DMS53 (cell line): ENCODE measurements at regions not wholly inside any gene's neighbourhood (a gene's known extent, or its start where the extent isn't known, plus 50 kb on each side); places are given as distances from the start of the nearest gene placed in this dataset.
"Not testable (repeated sequence)": the region's sequence is repeated elsewhere in the genome, so short reads cannot be mapped to it uniquely, and the experiment has no call there.

Experiments used
- DNase-seq: peaks from one replicate; lab custom pipeline; 2025; lab: John Stamatoyannopoulos, UW

DNA sequence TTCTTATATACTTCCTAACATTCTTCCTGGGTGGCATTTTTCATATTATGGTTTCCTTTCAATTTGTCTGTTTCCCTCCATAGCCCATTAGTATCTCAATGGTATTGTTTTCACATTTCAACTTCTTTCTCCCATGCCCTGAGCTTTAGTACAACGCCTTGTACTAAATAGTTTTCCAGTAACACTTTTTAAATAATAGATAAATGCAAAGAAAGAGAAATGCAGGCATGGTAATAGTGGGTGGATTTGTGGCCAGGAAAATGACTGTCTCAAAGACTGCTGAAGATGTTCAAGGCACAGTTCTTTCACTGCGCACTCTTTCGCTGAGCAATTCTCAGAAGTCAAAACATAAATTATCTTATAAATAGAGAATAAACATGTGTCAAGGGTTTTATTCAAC lies 145.1 kb downstream of the LCA5 start:
- DNase-seq = no peak

DNA sequence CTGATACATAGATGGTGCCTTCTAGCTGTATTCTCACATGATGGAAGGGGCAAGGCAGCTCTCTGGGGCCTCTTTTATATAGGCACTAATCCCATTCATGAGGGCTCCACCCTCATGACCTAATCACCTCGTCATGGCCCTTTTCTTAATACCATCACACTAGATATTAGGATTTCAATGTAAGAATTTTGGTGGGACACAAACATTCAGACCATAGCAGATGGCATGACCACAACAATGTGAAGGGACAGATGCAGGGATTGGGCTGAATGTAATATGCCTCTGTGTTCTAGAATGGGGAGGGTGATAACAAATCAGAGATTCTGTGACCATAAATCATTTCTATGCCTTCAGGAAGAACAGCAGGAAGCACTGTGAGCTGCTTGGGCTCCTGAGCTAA lies 145.8 kb downstream of the LCA5 start:
- no peak for DNase-seq

DNA sequence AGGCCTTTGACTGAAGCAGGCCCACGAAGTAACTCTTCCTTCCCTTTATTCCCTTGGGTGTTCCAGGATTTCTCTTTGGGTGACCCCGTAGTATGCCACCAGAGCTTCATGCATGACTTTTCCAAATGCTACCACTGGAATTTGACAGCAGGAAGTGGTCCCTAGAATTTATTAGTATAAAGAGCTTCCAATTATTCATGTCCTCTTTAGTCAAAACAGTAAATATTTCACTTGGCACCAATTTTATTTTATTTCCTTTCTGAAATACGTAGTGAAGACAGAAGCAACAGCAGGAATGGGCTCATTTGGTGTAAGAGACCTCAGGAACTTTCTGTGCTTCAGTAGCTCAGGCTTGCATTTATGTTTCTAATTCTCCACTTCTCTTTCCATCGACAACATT lies 151.3 kb downstream of the LCA5 start:
- DNase-seq = no peak

DNA sequence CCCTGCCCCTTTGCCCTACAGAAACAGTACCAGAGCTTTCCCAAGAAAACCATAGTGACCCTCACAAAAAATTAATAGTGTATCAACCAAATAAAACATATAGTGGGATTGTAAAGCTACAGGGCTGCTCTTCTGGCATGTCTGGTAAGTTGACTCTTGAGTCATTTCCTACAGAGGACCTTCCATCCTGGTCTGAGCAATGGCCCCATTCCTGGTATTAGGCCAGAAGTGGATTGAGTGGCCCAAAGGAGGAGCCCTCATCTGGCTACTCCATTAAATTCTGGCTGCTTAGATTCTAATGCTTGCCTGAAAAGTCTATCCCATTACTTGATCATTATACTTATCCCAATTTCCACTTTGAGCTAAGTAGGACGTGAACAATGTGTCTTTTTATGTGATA lies 150.9 kb upstream of the HMGN3 start:
- peak; percentile 41 for DNase-seq

DNA sequence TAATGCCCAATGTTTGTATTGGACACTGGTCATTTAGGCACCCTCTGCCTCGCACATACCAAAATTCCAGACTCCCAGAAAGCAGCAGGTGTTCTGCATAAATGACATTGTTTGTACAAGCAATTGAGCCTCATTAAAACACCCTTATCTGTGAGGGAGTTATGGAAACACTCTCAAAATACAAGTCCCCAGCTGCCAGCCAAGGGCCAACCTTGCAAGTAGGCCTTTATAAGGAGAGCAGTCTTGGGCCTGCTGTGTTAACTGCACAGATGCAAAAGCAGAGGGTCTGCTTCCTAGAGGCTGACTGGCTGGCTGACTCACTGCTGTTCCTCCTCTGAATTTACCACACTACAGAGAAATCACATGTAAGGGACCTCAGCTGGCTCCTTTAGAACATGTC lies 150.4 kb upstream of the HMGN3 start:
- peak; percentile 94 for DNase-seq

DNA sequence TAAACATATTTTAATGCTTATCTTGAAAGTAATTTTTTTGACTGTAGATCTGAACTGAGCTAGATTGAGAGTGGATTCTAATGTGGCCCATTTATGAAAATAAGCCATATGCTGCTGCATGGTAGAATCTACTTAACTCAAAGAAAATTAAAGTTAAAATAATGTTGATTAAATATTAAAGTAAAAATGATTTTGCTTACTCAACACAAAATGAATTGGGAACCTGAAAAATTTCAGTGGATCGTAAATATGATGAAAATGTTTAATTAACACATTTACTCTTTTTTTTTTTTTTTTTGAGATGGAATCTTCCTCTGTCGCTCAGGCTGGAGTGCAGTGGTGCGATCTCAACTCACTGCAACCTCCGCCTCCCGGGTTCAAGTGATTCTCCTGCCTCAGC lies 144.5 kb upstream of the HMGN3 start:
- no peak for DNase-seq

DNA sequence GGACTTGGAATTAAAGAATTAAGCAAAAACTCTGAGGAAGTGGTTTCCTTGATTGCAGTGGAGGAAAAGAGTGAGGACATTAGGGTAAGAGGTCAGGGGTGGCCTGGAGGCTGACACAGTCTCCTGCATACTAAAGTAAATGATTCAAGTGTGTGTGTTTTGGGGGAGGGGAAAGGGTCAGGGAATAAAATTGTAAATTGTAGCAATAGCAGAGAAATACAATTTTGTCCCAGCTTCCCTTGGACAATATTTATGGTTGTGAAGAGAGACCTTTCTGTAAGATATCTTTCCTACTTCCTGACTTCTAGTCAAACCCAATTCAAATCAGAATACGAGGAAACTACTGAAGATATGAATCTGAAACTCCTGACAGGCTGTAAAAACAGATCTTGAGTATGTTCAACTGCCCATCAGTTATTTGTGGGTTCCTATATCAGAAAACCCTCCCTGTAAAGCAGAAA lies 143.4 kb upstream of the HMGN3 start:
- DNase-seq = peak; percentile 57

- DNase-seq = no peak
Observed at GRCh38 chr6:79377047-79377446, 142.6 kb upstream of the HMGN3 start.

- no peak for DNase-seq
Observed at GRCh38 chr6:79375635-79376337, 141.3 kb upstream of the HMGN3 start.

- DNase-seq = no peak
Observed at GRCh38 chr6:79374308-79374707, 139.8 kb upstream of the HMGN3 start.

- peak; percentile 28 for DNase-seq
Observed at GRCh38 chr6:79373880-79374279, 139.4 kb upstream of the HMGN3 start.

DNA sequence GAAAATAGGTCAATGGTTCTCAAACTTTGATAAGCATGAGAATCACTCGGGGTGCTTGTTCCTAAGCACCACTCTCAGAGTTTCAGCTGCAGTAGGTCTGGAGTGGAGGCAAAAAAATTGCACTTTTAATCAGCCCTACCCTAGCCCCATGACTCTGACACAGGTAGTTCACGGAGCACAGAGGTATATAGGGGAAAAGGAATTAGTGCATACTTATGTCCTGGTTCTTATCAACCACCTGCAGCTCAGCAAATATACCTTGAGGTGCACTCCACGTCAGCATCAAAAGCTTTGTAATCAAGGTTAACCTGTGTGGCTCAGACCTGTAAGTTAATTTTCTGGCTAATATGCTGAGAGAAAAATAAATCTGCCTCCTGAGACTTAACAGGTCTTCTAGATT lies 138.8 kb upstream of the HMGN3 start:
- DNase-seq = peak; percentile 80

DNA sequence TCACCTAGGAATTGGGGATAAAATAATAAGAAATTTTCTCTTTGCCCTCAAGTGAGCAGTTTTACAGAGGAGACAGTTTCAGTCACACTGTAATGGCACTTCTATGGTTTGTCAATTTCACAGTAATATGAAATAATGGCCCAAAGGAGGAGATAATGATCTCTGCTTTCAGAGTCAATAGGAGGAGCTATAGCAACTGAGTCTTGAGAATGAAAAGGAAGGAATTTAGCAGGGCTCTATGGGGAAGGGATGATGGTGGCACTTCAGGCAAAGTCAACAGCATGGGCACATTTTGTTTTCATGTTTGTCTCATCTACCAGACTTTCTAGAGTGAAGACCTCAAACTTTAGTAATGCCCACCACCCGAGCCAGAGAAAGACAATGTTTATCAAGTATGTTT lies 138.3 kb upstream of the HMGN3 start:
- peak; percentile 39 for DNase-seq

GRCh38 chr6:79369026-79369425 lies 134.5 kb upstream of the HMGN3 start:
- no peak for DNase-seq

DNA sequence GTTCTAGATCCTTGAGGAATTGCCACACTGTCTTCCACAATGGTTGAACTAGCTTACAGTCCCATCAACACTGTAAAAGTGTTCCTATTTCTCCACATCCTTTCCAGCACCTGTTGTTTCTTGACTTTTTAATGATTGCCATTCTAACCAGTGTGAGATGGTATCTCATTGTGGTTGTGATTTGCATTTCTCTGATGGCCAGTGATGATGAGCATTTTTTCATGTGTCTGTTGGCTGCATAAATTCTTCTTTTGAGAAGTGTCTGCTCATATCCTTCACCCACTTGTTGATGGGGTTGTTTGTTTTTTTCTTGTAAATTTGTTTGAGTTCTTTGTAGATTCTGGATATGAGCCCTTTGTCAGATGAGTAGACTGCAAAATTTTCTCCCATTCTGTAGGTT lies 129.0 kb upstream of the HMGN3 start:
- not testable (repeated sequence) for DNase-seq

DNA sequence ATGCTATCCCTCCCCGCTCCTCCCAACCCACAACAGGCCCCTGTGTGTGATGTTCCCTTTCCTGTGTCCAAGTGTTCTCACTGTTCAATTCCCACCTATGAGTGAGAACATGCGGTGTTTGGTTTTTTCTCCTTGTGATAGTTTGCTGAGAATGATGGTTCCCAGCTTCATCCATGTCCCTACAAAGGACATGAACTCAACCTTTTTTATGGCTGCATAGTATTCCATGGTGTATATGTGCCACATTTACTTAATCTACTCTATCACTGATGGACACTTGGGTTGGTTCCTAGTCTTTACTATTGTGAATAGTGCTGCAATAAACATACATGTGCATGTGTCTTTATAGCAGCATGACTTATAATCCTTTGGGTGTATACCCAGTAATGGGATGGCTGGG lies 126.6 kb upstream of the HMGN3 start:
- not testable (repeated sequence) for DNase-seq

GRCh38 chr6:79353226-79353625 lies 118.7 kb upstream of the HMGN3 start:
- no peak for DNase-seq

- DNase-seq = no peak
Observed at GRCh38 chr6:79338493-79338892, 104.0 kb upstream of the HMGN3 start.

GRCh38 chr6:79335133-79335674 lies 100.7 kb upstream of the HMGN3 start:
- no peak for DNase-seq

DNA sequence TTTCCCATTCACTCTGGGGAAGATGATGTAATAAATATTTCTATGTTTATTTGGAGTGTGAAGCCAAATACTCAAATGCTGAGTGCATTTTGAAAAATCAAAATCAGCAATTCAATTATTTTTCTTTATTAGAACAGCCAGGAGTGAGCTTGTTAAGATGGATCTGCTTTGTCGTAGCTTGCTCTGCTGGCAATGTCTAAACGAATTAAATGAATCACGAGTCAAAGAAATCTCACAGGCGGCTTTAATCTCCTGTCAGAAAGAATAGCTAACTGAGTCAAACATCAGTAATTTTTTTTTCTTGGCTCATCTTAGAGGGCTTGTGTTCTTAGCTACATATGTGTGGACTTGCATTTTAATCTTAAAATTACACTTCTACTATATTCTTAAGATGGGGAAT lies 100.2 kb upstream of the HMGN3 start:
- DNase-seq = no peak

DNA sequence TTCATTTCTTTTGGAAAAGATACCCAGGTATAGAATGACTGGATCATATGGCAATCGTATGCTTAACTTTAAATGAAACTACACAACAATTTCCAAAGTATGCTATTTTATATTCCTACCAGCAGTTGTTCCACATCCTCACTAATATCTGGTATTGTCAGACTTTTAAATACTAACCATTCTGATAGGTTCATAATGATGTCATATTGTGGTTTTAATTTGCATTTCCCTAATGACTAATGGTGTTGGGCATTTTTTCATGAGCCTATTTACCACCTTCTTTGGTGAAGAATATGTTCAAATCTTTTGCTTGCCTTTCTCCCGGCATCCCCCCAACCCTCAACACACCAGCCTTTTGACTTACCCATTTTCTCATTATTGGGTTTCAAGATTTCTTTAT lies 96.2 kb upstream of the HMGN3 start:
- no peak for DNase-seq

- DNase-seq = peak; percentile 98
Observed at GRCh38 chr6:79313254-79313653, 78.8 kb upstream of the HMGN3 start.

DNA sequence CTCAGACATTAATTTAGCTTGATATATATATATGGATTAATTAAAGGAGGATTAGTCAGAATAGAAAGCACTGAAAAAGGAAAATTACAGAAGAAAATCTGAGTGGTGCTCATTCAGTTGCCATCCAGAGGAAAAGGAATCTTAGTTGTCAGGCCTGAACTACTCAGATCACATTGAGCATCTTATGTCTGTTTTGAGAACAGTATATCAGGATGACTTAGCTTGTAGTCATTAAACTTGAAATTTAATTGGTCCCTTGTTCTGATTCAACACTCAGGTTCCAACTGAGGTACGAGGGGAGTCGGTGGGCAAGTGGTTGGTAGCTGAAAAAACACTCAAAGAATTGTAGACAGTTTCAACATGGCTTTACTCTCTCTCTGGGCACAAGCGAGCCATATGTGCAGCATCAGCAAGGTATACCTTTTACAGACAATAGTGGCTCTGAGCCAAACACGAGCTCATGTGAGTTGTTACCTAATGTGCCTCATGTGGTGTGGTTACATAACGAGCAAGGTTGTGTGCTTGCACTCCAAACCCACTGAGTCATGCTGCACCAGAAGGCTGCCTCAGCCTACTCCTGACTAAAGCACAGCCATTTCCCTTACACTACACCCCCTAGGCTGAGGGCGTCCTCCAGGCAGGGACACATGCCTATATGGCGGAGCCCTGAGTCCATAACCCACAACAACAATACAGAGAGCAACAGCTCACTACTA lies 73.0 kb upstream of the HMGN3 start:
- DNase-seq = peak; percentile 84
